ENCODE measurements at regions not wholly inside any gene's neighbourhood (a gene's known extent, or its start where the extent isn't known, plus 50 kb on each side); places are given as distances from the start of the nearest gene placed in this dataset.

DNA sequence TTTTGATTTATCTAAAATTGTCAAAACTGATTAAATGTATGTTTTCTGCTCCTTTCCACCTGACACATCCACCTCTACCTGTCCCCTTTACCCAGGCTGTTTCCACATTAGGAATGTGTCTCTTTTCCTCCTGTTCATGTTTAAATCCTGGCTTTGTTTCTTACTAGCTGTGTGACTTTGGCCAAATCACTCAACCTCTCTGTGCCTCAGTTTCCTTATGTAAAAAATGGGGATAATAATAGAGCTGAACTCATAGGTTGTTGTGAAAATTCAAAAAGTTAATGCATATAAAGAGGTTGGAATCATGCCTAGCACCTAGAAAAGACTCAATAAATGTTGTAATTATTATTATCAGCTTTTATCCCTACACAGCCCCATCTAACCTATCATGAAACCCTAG is 136.8 kb downstream of the NXPE2 start:
- TF ChIP-seq, protein P1, sequence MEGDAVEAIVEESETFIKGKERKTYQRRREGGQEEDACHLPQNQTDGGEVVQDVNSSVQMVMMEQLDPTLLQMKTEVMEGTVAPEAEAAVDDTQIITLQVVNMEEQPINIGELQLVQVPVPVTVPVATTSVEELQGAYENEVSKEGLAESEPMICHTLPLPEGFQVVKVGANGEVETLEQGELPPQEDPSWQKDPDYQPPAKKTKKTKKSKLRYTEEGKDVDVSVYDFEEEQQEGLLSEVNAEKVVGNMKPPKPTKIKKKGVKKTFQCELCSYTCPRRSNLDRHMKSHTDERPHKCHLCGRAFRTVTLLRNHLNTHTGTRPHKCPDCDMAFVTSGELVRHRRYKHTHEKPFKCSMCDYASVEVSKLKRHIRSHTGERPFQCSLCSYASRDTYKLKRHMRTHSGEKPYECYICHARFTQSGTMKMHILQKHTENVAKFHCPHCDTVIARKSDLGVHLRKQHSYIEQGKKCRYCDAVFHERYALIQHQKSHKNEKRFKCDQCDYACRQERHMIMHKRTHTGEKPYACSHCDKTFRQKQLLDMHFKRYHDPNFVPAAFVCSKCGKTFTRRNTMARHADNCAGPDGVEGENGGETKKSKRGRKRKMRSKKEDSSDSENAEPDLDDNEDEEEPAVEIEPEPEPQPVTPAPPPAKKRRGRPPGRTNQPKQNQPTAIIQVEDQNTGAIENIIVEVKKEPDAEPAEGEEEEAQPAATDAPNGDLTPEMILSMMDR (optimal IDR thresholded peaks at IDR 0.05 in 1 of 3, IDR thresholded peaks at IDR 0.05 in 1 of 3, conservative IDR thresholded peaks at IDR 0.05 in 1 of 3; ENCODE audit: extremely low read depth in 1 of 3, insufficient read depth in 2 of 3, low read length in 3 of 3): no peak
- TF ChIP-seq EZH2 (IDR thresholded peaks at IDR 0.05; ENCODE audit: low read length): no peak

All from keratinocyte (primary cell).